ENCODE measurements at regions not wholly inside any gene's neighbourhood (a gene's known extent, or its start where the extent isn't known, plus 50 kb on each side); places are given as distances from the start of the nearest gene placed in this dataset.

DNA sequence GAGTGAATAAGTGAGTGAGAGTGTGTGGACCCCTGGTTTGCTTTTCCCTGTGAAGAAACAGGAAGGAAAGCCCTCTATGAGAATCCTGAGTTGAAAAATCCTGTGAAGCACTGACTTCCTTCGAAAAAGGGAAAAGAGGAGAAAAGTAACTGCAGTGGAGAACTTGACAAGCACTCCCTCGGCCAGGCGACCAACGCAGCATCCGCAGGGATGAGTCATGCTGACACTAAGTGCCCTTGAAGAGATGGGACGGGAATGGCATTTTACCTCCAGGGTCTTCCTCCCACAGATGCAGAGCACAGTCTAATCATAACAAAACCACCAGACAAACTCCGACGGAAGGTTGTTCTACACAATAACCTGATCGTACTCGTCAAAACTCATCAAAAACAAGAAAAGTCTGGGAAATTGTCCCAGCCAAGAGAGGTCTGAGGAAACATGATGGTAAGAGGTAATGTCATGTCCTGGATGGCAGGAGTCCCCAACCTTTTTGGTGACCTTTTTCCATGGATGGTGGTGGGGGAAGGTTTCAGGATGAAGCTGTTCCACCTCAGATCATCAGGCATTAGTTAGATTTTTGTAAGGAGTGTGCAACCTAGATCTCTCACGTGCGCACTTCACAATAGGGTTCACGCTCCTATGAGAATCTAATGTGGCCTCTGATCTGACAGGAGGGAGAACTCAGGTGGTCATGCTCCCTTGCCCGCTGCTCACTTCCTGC lies 132.2 kb upstream of the B3GAT1 start:
- DNase-seq (ENCODE audit: low spot score), result peak; percentile 39

DNA sequence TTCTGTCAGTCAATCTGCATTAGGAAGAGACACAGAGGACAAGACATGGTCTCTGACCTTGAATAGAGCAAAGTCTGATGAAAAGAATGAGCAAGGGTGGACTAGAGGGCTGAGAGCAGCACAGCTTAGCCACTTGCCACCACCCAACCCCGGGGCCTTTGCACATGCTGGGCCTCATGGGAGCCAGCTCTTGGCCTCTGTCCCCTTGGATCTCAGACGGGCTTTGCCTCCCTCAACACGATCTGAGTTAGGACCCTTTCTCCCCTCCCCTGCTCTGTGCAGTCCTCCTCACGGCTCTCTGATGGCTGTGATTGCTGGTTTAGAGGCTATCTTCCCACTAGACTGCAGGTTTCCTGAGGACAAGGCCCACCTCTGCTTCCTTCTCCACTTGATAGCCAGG lies 131.6 kb upstream of the B3GAT1 start:
- intact Hi-C loops (cut with DNase I), result no loop called here
- DNase-seq (ENCODE audit: low spot score), result peak; percentile 31

More for the DNA sequence above, 132.2 kb upstream of the B3GAT1 start:
- intact Hi-C loops (cut with DNase I), result no loop called here

DNA sequence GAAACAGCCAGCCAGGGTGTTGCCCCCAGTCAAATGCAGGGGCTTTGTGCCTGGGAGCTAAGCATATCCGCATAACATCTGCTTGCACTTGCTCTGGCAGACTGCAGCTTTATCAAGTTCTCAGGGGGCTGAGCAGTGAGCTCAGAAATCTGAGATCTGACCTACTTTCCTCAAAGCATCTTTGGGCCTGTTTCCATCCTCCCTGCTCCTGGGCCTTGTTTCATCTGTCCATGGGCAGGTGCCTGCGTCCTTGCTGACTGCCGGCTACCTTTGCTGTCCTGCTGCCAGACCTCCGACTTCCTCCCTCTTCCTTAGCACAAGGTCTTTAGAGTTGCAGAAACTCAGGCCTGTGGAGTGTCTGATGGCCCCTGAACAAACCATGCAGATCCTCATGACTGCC lies 131.2 kb upstream of the B3GAT1 start:
- peak; percentile 27 for DNase-seq (ENCODE audit: low spot score)

DNA sequence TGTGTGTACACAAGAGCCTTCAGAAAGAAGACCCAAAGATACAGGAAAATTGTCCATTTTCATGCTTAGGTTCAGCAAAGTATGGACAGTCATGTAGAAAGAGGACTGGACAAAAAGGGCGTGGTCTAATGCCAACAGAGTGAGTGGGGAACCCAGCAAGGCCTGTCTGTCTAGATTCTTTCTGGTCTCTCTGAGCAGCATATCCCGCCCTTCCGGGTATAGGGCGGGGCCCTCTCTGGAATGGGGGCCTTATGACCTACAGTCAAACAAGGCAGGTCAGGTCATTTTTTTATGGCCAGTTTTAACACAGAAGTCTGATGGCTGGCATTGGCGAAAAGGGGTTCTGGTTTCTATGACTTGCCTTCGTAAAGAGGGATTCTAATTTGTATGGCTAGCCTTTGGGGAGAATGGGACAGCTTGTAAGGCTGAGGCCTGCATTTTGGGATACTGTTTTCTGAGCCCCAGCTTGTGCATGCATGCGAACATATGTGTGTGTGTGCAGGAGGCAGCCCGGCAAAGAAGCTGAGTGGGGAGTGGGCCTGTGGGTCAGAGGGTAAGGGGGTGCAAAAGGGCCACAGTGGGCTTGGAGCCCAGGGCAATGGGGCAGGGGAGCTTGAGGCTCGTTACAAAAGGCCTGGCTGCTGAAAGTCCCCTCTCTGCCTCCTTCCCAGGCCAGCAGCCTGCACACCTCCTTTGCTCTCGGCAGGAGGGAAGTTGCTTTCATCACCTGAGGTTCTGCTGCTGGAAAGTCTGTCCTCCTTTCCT lies 130.5 kb upstream of the B3GAT1 start:
- peak; percentile 43 for DNase-seq (ENCODE audit: low spot score)
- intact Hi-C loops (cut with DNase I), result no loop called here

More for the DNA sequence above, 131.2 kb upstream of the B3GAT1 start:
- intact Hi-C loops (cut with DNase I), result no loop called here

DNA sequence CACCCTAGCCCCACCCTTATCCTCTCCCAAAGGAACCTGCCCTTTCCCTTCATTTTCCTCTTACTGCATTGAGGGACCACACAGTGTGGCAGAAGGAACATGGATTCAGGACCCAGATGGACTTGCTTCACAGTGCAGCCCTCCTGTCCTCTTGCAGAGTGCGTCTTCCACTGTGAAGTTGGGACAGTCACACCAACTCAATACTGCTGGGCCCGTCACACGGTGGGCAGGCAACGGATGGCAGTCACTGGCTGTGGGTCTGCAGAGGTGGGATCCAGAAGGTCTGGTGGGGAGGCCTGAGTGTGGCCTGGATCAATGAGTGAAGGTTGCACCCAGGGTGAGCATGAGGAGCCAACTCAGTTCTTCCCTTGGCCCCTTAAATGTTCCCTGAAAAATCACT lies 129.9 kb upstream of the B3GAT1 start:
- DNase-seq (ENCODE audit: low spot score), result peak; percentile 31
- intact Hi-C loops (cut with DNase I), result no loop called here

DNA sequence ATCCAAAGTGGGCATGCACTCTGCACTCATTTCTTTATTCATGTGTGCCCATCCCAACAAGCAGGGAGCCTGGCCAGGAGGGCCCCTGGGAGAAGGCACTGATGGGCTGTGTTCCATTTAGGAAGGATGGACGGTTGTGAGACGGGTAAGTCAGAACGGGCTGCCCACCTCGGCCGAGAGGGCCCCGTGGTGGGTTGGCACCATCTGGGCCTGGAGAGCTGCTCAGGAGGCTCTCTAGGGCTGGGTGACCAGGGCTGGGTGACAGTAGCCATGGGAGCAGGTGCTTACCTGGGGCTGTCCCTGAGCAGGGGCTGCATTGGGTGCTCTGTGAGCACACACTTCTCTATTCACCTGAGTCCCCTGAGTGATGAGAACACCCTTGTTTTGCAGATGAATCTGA lies 129.3 kb upstream of the B3GAT1 start:
- intact Hi-C loops (cut with DNase I), result no loop called here
- DNase-seq (ENCODE audit: low spot score), result peak; percentile 38

DNA sequence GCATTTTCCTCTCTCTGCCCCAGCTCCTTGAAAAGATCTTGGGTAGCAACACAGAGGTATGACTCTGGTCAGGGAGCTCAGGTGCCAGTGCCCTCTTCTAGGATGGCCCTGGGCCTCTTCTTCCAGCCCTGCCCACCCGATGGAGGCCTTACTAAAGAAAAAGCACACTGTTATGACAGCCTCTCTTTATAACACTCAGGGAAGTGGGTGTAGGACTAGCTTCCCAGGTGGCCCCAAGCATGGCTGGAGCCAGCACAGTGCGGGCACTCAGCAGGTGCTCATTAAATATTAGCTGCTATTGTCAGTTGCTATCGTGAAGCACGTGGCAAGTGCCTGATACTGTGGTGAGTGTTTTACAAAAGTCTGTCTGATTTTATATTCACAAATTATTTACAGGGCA lies 127.2 kb upstream of the B3GAT1 start:
- peak; percentile 33 for DNase-seq (ENCODE audit: low spot score)
- intact Hi-C loops (cut with DNase I), result no loop called here

DNA sequence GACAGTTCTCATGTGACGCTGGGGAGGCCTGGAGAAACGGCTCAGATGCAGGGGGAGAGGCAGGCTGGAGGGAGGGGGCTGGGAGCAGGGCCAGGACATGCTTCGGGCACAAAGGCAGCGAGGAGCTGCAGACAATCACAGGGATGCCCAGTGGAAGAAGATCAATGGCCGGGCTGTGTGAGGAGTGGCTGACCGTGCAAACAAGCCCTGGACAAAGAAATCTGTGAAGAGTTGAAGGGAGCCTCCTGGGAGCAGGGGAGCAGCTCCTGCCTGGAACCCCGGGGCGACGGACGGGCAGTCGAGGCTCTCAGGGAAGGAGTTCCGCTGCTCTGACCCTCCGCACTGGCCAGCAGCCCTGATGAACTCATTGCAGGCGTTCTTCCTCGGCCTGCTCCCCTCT lies 126.7 kb upstream of the B3GAT1 start:
- DNase-seq (ENCODE audit: low spot score), result peak; percentile 44
- intact Hi-C loops (cut with DNase I), result no loop called here

DNA sequence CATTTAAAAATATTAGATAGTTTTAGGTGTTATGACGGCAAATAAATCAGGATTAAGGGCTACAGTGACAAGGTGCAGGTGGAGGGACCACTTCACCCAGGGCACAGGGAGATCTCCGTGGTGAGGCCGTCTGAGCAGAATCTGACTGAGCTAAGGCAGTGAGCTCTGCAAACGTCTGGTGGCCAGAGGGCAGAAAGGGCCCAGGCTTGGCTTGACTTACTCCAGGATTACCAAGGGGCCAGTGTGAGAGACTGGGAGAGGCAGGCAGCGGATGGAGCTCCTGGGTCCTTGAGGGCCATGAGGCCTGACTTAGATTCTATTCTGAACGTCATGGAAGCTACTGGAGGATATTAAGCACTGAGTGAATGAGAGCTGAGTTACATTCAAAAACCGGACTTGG lies 125.9 kb upstream of the B3GAT1 start:
- DNase-seq (ENCODE audit: low spot score), result peak; percentile 59
- intact Hi-C loops (cut with DNase I), result no loop called here

DNA sequence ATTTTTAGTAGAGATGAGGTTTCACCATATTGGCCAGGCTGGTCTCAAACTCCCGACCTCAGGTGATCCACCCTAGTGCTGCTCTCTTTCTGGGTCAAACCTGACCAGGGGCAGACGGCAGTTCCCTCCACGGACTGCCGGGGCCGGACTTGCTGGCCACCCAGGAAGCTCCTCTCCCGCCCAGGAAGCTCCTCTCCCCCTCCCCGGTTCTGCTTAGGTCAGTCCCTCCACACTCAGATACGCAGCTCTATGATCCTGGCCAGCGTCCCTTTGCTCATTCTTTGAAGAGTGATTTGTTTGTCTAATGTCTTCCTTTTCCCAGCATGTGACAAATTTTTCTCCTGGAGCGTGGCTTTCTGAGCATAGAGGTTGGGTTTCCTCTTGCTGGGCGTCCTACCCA lies 125.3 kb upstream of the B3GAT1 start:
- intact Hi-C loops (cut with DNase I), result no loop called here
- peak; percentile 62 for DNase-seq (ENCODE audit: low spot score)

DNA sequence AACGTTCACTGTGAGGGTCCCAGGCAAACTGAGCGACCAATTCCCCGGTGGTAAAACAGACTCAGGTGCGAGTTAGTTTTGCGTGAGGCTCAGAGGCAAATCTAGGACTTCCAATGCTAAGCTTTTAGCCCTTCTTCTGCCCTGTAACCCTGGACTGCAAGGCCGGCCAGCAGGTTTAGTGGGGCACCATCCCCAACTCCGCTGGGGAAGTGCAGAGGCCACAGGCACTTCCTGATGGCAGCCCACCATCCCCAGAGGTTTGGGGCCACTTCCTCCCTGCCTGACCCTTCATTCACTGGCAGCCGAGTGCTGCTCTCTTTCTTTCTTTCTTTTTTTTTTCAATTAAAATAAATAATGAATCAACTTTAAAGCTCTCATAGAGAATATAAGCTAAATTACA lies 124.6 kb upstream of the B3GAT1 start:
- DNase-seq (ENCODE audit: low spot score), result no peak
- intact Hi-C loops (cut with DNase I), result no loop called here

DNA sequence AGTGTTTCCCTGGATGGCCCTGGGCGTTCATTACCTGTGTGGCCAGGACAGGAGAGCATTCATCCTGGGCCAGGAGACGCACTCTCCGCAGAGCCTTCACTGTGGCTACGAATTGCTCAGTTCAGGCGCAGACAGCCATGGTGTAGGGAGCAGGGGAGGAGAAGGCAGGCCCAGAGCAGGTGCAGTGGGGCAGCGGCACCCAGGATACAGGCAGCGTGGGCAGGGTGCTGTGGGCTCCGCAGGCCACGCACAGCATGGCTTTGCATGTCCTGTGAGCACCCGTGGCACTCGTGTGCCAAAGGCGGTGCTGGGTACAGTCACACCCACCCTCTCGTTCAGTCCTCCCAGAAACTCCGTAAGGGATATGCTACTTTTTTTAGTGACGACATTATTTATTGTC lies 124.2 kb upstream of the B3GAT1 start:
- intact Hi-C loops (cut with DNase I), result no loop called here
- peak; percentile 63 for DNase-seq (ENCODE audit: low spot score)

DNA sequence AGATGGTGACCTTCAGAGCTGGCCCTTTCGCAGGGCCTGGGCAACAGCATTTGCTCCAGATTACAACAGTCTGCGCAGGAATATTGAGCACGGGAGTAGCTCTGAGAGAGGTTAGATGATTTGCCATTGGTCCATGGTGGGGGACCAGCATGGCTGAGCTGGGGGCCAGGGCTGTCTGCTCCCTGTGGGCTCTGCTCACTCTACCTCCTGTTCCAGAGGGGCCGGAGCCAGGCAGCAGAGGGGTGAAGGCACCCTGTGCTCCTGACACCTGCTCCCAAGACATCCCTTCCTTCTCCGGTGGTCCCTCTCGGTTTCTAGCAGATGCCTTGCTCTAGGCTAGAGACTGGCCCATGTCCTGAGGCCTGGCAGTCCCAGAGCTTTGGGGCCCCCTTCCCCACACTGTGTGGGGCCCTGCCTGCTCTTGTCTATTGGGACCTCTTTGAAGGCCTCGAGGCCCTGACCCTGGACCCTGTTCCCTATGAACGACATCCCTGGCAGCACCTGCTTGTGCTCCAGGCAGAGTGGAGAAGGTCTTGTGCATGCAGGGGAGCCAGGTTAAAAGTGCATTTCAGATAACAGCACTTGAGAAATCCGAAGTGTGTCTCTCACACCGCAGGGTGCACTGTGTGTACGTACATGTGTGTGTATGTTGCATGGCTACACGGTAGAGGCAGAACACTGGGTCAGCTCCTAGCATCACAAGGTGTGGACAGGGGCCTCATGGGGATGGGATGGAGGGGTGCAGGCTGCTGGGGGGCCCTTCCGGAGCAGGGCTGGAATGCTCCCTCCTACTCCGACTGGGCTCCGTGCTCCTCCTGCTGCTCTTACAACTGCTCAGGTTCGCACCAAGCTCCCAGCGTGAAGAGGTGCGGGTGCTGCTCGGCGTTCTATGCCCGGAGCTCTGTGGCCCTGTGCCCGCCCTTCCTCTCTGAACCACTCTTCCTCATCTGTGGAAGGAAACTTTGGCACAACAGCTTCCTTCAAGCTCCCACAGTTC lies 123.3 kb upstream of the B3GAT1 start:
- peak; percentile 69 for DNase-seq (ENCODE audit: low spot score)

DNA sequence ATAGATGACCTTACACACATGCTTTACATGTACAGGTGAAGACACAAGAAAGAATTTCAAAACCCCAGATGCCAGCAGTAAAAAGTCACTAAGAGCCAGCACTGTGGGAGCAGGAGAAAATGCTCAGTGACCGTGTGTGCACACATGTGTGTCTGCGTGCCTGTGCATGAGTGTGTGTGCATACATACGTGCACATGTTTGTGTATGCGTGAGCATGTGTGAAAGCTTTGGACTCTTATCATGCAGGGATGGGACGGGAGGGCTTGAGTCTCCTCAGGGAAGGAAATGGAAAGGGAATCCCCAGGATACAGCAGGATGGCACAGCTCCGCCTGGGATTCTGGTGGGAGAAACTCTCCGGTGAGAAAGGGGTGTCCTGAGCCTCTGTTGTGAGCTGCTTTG lies 121.5 kb upstream of the B3GAT1 start:
- intact Hi-C loops (cut with DNase I), result no loop called here
- peak; percentile 14 for DNase-seq (ENCODE audit: low spot score)

More for the DNA sequence above, 123.3 kb upstream of the B3GAT1 start:
- intact Hi-C loops (cut with DNase I), result no loop called here

DNA sequence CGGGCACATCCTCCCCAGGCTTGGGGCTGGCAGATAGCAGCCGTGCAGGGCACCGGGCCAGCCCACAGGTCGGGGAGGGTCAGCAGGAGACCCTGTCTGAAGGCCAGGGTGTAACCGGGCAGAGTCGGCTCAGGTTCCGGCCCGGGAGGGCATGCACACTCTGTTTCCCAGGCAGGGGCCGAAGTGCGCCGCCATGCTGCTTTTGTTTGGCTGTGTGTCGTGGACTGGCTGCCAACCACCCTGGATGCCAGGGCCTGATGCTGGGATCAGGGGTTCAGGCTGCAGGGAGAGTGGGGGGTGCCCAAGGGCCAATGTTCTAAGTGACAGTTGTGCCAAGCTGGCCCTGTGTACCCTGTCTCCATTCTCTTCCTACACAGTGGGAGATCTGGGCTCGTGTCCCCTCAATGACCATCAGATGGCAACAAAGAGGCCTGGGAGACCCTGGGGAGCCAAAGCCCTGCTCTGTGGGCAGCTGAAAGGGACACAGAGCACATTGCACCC lies 120.9 kb upstream of the B3GAT1 start:
- peak; percentile 64 for DNase-seq (ENCODE audit: low spot score)
- intact Hi-C loops (cut with DNase I), result no loop called here

DNA sequence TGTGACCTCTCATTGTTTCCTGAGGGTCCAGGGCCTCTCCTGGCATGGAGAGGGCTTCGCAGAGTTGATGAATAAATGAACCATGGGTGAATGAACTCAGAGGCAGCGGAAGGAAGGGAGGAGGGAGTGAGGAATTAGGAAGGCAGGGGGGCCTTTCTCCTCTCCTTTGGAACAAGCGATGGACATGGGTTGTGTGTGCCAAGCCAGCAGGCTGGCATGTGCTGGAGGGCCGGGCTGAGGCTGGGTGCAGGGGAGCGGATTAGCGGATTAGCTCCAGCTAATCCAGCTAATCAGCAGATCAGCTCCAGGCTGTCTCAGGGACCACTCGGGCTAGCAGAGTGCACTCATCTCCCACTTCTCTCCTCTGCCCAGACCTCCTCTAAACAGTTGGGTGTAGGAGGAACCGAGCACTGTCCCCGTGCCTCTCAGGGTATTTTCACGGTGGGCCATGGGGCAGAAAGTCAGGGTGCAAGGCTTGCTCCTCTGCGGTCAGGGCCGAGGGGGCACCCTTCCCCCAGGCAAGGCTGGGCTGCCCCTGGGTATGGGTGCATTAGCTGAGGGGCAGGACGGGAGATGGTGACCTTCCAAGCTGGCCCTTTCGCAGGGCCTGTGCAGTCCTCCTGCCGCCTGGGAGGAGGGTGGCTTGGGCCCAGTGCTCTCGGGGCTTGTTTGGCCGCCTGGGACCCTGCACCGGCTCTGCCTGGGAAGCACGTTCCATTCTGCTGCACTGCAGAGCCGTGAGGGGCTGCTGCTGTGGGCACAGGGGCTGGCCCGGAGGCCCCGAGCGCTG lies 120.3 kb upstream of the B3GAT1 start:
- DNase-seq (ENCODE audit: low spot score), result peak; percentile 61

DNA sequence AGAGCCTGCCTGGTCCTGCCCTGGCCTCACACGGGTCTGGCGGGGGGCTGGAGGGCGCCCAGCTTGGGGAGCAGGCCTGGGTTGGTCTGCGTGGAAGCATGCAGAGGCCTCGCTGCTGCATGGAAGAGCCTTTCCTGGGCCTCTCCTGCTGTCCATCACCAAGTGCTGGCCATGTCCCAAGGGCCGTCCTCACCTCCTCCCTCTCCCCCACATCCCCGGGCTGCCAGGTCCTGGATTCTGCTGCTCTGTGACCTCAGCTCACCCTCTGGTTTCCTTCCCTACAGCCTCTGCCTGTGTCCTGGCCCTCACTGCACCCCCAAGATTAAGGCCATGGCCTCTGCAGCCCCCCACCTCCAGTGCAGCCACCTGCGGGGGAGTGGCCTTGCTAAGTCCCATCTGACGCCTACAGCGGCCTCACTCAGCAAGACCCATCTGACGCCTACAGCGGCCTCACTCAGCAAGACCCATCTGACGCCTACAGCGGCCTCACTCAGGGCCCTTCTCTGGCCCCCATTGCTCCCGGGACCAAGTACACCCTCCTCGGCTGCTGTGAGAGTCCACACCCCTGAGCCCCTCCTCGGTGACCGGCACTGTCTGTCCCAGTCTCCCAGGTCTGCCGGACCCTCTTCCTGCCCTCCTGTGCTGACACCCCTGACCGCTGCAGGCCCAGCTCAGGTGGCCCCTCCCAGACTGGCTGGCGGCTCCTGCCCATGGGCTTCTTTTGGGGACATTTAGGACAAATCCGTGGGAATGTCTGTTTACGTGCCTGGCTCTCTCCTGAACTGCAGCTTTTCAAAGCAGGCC lies 119.5 kb upstream of the B3GAT1 start:
- DNase-seq (ENCODE audit: low spot score), result peak; percentile 71
- intact Hi-C loops (cut with DNase I), result no loop called here

More for the DNA sequence above, 120.3 kb upstream of the B3GAT1 start:
- intact Hi-C loops (cut with DNase I), result no loop called here

DNA sequence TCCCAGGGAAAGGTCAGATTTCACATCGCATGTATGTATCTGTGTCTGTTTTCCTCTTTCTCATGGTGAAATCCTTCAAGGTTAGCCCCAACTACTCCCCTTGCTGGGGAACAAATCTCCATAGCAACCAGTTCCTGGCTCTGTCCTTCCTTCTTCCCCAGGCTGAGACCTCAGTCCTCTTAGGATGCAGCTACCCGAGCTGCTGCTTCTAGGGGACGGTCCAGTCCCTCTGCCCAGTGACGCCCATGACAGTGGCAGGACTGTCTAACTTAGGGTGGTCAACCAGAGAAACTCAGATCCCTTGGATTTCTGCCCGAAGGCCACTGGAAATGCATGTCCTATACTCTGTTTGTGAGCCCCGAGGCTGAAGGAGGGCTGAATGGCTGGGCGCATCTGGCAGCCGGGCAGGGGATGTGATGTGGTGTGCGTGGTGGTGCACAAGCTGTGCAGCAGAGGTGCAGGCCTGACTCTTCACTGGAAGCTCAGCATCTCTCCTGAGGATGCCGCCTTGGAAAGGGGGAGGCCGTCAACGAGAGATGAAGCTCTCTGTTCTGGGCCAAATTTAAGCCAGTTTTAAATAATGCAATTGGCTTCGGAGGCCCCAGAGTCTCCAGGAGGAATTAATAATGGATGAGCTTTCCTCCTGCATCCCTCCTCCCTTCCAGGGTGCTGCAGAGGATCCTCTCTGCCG lies 118.7 kb upstream of the B3GAT1 start:
- DNase-seq (ENCODE audit: low spot score), result peak; percentile 64
- intact Hi-C loops (cut with DNase I), result no loop called here

Measured in cardiac septum (tissue), 1 donor.